NCI-H187 (cell line): ENCODE measurements at regions not wholly inside any gene's neighbourhood (a gene's known extent, or its start where the extent isn't known, plus 50 kb on each side); places are given as distances from the start of the nearest gene placed in this dataset.
"Not testable (repeated sequence)": the region's sequence is repeated elsewhere in the genome, so short reads cannot be mapped to it uniquely, and the experiment has no call there.

Source experiments
- DNase-seq, 2 experiments: peaks; one replicate each; lab custom pipeline; 2025; lab: John Stamatoyannopoulos, UW

DNA sequence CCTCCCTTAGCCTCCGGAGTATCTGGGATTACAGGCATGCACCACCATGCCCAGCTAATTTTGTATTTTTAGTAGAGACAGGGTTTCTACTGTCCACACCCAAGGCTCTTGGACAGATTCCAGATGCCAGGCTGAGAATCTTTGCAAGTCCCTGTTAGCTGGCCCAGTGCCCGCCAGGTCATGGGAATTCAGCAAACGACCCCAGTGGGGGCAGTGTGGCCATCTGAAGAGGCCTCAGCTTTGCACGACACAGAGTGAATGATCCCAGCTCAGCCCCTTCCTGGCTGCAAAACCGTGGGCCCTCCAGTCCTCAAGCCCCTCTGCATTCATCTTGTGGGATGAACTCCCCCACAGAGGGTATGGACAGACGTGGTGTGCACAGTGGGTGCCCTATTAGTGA, 179.5 kb upstream of the ID2 start:
- no peak for DNase-seq

- DNase-seq = no peak
Measured at GRCh38 chr2:8505311-8505920, 176.4 kb upstream of the ID2 start.

DNA sequence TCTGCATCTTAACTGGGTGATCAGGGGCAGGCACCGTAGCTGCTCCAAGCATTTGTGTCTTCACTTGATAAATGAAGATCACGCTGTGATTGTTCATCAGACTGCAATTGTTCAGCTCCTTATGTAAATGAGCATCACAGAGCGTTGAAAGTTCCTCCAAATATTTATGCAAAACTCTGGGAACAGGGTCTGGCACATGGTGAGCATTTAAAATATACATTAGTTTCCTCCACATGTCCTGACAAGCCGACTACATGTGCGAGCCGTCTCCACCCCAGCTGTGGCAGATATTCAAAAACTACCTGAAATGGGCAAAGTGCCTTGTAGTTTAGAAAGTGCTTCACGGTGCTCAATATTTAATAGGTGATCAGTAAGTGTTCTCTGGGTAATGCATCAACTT, 175.1 kb upstream of the ID2 start:
- DNase-seq = no peak

GRCh38 chr2:8508766-8509165, 173.1 kb upstream of the ID2 start:
- no peak for DNase-seq

DNA sequence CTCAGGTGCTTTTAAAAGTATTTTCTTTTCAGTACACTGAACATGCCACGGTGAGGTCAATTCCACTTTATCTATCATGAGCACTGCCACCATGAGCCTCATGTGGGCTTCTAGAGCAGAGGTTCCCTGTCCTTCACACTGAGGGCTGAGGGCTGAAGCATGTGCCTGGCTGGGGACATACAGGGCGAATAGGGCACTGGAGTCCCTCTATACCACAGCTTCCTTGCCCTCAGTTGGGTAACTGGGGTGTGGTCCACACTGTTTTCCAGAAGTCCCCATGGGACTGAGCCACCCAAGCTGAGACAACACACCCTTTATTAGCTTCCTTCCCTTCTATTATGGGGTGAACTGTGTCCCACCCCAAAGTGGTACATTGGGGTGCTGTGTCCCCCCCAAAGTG, 172.2 kb upstream of the ID2 start:
- no peak for DNase-seq

- DNase-seq = not testable (repeated sequence)
Measured at GRCh38 chr2:8510055-8510454, 171.8 kb upstream of the ID2 start.

GRCh38 chr2:8510519-8510918, 171.3 kb upstream of the ID2 start:
- no peak for DNase-seq

DNA sequence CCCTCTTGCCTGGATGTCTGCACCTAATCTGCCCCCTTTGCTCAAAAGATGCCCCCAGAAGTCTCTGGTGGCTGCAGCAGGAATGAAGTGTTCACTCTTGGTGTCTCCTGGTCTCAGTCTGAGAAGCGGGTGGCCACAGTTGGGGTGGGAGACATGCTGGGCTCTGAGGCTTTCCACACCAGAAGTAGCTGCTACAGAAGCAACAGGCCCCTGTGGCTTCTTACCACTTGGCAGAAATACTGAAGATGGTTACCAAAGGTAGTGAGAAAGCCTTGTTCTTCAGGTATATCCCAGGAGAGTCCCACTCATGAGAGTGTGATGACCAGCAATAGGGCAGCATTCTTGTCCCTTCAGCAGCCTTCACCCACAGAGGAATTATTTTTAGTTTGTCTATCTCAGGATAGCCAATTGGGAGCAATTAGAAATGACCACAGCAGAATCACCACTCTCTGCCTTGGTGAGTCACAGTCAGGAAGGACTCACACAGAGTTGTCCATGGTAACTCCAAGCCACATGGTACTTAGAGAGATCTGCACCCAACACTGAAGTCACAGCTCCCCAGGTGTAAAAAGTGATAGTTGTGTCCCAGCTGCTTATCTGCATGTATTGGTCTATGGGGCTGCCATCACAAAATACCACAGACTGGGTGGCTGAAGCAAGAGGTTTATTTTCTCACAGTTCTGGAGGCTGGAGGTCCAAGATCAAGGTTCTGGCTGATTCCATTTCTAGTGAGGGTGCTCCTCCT, 169.8 kb upstream of the ID2 start:
- DNase-seq = no peak

- DNase-seq = no peak
Measured at GRCh38 chr2:8513601-8514273, 168.1 kb upstream of the ID2 start.

DNA sequence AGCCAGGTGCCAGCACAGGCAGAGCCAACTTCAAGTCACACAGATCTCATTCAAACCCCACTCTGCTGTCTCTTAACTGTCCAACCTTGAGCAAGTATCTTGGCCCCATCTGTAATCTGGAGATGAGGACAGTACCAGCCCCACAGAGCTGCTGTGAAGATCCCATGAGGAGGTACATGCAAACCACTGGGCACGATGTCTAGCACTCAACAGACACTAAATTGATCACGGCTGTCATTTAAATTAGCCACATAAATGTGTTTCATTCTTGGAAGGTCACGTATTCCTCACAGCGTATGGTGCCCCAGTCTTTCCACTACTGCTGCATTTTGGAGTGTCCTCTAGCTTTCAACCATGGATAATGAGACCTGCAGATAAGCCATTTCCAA, 167.6 kb upstream of the ID2 start:
- no peak for DNase-seq

DNA sequence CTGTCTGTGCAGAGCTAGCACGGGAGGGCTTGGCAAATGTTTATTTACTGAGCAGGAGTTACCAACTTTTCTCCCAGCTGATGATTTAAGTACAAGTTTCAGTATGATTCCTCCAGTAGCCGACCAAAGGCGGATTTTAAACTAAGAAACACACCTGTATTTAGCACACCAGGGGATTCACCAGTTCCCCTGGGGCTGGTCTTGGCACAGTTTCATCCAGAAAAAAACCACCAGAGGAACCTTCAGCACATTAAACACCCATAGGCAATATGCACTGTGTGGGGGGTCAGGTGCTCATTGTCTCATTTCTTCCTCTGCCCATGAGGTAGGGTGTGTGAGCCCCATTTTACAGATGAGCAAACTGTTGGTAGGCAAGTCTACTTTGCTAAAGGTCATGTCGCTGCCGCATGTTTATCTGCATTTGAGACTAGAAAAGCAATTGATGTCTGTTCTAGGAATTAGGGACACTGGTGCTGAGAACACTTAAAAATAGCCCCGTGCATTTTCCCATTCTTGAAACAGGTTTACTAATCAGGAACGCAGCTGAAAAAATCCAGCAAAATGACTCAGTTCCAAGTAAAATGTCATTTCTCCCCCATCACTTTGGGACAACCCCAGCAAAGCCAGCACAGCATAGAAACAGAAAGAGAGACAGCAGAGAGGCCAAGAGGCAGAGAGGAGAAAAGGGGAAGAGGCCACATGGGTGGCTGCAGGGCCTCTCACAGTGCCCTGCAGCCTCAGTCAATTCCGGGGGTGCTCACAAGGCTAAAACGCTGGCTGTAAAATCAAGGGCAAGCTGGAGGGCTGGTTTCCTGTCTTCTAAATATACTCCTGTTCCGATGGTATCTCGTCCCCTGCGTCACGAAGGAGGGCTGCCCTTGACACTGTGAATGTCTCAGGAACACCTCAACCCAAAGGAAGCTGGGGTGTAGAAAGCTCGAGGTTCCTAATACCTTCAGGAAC, 166.8 kb upstream of the ID2 start:
- no peak for DNase-seq

DNA sequence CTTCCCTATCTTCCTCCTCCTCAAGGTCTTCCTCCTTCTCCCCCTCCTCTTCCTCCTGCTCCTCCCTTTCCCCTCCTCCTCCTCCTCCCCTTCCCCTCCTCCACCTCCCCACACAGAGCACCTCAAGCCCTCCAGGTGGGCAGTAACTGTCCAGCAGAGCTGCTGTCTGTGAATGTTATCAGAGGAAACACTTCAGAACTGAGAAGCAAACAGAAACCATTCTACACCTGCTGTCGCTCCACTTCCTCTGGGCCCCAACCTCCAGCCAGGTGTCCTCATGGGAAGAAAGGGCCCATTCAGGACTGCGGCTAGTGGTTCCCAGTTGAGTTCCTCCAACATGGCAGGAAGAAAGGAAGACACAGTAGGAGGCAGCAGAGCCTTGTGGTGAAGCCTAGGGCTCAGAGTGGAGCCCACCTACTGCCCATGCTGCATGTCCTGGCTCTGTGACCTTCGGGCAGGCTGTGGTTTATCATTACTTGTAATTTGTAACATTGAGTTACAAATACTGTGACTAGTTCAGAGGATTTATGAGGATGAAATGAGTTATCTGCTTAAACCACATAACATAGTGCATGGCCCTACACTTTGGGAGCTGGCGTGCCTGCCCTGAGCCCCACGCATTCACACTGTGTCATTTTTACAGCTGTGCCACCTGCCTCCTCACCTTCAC, 165.9 kb upstream of the ID2 start:
- peak; percentile 57 to 72 for DNase-seq

DNA sequence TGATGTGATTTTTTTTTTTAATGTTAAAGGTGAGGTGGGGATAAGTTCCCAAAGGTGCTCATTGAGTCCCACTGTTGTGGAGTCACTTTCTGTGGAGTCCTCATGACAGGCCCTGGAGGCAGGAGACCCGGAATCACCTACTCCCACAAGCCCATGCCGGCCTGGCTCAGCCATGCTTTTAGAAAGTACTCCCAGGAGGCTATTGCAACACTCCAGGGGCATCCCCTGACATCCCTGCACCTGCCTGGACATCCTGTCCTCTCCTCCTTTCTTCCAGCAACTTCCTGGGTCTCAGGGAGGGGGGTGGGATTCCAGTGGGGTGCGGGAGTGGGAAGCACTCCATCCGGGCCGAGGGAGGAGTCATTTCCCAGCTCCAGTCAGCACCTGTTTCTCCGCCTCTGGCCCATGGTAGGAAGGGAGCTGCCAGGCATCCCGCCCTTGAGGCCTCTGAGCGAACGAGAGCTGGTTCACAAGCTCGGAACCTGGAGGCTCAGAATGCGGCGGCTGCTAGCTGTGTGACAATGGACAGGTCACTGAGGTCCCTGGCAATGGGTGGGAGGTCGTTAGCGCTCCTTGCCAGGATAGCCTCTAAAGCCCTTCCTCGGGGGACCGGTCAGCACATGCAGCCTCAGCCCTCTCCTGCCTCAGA, 163.9 kb upstream of the ID2 start:
- DNase-seq = no peak

- no peak for DNase-seq
Measured at GRCh38 chr2:8518979-8519668, 162.7 kb upstream of the ID2 start.

DNA sequence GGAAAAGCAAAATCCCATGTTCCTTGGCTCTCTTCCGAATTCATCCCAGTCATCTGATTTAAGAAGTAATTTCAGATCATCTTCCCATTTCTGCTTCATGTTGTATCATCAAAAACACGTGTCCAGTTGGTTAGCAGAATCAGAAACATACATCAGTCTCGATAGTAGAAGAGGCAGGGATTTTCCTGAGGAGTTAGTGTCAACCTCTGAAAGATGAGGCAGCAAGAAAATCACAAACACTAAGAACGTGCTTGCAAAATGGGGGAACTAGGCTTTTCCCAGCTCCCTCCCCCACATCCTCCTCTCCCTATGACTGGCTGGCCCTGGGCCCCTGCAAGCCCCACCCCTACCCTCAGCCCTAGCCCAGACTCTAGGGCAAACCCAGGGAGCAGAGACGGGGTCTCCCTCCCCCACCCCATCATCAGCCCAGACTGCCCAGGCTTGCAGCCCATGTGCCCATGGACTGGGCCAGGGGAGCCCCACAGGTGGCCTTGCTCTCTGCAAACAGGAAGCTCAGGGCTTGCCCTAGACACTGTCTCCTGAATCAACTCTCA, 161.0 kb upstream of the ID2 start:
- DNase-seq = no peak

DNA sequence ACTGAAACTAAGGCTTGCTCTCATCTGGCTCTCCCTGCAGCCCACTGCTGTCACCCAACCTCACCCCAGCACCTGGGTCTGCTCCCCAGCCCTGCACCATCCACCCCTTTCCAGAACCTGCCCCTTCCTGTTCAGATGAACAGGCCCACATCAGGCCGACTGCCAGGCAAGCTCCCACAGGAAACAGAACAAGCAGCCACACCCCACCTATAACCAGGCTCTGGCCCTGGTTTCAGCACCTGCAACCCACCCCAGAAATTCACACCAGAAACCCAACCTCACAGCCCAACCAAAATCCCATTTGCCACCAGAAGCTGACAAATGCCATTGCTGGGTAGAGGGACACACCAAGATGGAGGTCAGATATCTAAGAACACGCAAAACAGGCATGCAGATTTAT, 159.2 kb upstream of the ID2 start:
- no peak for DNase-seq

GRCh38 chr2:8524388-8524787, 157.5 kb upstream of the ID2 start:
- no peak for DNase-seq

DNA sequence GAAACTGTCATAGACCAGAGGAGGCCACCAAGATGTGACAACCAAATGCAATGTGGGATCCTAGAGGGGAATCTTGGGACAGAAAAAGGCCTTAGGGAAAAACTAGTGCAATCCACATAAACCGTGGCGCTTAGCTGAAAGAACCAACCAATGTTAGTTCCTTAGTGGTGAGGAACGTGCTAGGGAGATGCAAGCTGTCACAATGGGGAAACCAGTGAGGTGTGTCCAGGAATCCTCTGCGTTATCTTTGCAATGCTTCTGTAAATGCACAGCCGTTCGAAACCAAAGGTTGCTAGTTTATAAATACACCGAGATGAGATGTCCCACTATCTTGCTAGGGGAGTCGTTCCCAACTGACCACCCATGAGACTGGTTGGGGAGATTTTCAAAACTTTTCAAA, 157.0 kb upstream of the ID2 start:
- DNase-seq = no peak

GRCh38 chr2:8525236-8525581, 156.6 kb upstream of the ID2 start:
- peak in 1 of 2 experiments; percentile 86 for DNase-seq
